ENCODE measurements at regions not wholly inside any gene's neighbourhood (a gene's known extent, or its start where the extent isn't known, plus 50 kb on each side); places are given as distances from the start of the nearest gene placed in this dataset.

- Histone ChIP-seq H3K4me2 (ENCODE audit: insufficient read depth, insufficient read length, low read length) (no peak overlapping the region), H3K79me2 (ENCODE audit: insufficient read depth, low read length) (no peaks in the 10 kb centered on the region), H3K4me1 (ENCODE audit: insufficient read depth, low read length) (no peaks in the 10 kb centered on the region), H3K4ac (ENCODE audit: low read depth, low read length) (no peak overlapping the region), H3K9ac (ENCODE audit: extremely low read depth, insufficient read length, low read length) (no peak overlapping the region), H4K20me1 (ENCODE audit: control insufficient read depth, insufficient read depth, insufficient read length) (no peaks in the 10 kb centered on the region), H3K27ac (ENCODE audit: insufficient read length, low read depth, low read length) (no peak overlapping the region), H2BK20ac (ENCODE audit: low read depth, low read length, poor library complexity, severe bottlenecking) (no peak overlapping the region), H3K56ac (ENCODE audit: insufficient read length, low read depth, low read length) (no peak overlapping the region), H2BK15ac (ENCODE audit: low read depth, low read length) (no peak overlapping the region), H3K14ac (ENCODE audit: insufficient read depth, low read length) (no peak overlapping the region), H3K23ac (ENCODE audit: insufficient read length, low read depth, low read length) (no peak overlapping the region), H3K9me3 (ENCODE audit: control insufficient read depth, low read depth, low read length) (peaks cover 5% of the 10 kb centered on the region), H3K79me1 (ENCODE audit: insufficient read depth, low read depth, low read length, poor library complexity, severe bottlenecking) (no peaks in the 10 kb centered on the region), H3T11ph (ENCODE audit: low read length) (no peak overlapping the region), H4K5ac (ENCODE audit: insufficient read length, low read depth, low read length) (no peak overlapping the region), H2BK5ac (ENCODE audit: insufficient read length, low read length) (no peak overlapping the region), H2AK5ac (ENCODE audit: insufficient read length, low read length) (no peak overlapping the region), H4K8ac (replicated peaks; ENCODE audit: insufficient read length, low read depth, low read length) (no peak overlapping the region), H3K18ac (ENCODE audit: insufficient read length, low read depth, low read length) (no peak overlapping the region), H3K23me2 (ENCODE audit: insufficient read length, low read depth, low read length, poor library complexity, severe bottlenecking) (no peaks in the 10 kb centered on the region), H2BK12ac (ENCODE audit: insufficient read length, low read depth, low read length) (no peak overlapping the region), H2AFZ (ENCODE audit: low read length) (no peak overlapping the region), H4K91ac (ENCODE audit: insufficient read length, low read depth, low read length) (no peak overlapping the region), H2BK120ac (ENCODE audit: low read depth, low read length, poor library complexity, severe bottlenecking) (no peak overlapping the region), H3K27me3 (ENCODE audit: insufficient read depth, low read length) (no peaks in the 10 kb centered on the region)
- Mint-ChIP-seq H3K9me3 (peaks cover 36 to 38% of the 10 kb centered on the region in 2 experiments), H3K27me3 (ENCODE audit: low read depth) (no peaks in the 10 kb centered on the region), H3K4me3 (no peak overlapping the region), H3K4me1 (peaks cover 0 to 4% of the 10 kb centered on the region in 2 experiments; a peak in 1 of 4 replicates), H3K36me3 (ENCODE audit: insufficient read depth in 1 of 3, low read depth in 3 of 3) (peaks cover 10 to 28% (median 11%) of the 10 kb centered on the region in 3 experiments), H3K27ac (no peak overlapping the region)
- WGBS (ENCODE audit: extremely low coverage, insufficient read length, low lambda C conversion rate) = no CpG with 5 or more reads among the region's 1 CpG
- DNase-seq = no peak
- TF ChIP-seq CTCF (conservative IDR thresholded peaks at IDR 0.05) = no peak
These were observed 165.0 kb downstream of the SUCNR1 start for GRCh38 chr3:152038490-152038889.

All from H9 (cell line).